Fibroblast of skin of right biceps (primary cell): ENCODE measurements at regions not wholly inside any gene's neighbourhood (a gene's known extent, or its start where the extent isn't known, plus 50 kb on each side); places are given as distances from the start of the nearest gene placed in this dataset.

Experiments used
- DNase-seq: peaks from one replicate; pipeline ENCODE4 v3.0.0-alpha.2; 2013

GRCh38 chr15:29601811-29602210 is 220.5 kb downstream of the TJP1 start:
- peak; percentile 31 for DNase-seq

- no peak for DNase-seq
Observed at GRCh38 chr15:29600262-29600661, 222.0 kb downstream of the TJP1 start.

DNA sequence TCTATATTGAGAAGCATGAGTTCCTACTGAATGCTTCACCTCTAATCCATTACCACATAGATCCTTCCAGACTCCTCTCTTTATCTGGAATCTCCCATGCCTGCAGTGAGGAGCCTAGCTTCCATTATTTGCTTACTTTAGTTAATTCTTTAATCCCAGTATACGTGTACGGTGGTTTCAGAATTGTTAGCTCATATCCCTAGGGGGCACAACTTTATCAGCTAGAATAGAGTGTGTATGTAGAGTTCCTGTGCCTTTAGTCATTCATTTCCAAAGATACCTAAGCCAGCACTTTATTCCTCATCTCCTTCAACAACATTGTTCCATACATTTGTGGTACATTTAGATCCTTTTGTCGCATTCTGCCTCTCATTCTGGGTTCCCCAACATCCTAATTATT is 226.0 kb downstream of the TJP1 start:
- DNase-seq, result peak; percentile 71

DNA sequence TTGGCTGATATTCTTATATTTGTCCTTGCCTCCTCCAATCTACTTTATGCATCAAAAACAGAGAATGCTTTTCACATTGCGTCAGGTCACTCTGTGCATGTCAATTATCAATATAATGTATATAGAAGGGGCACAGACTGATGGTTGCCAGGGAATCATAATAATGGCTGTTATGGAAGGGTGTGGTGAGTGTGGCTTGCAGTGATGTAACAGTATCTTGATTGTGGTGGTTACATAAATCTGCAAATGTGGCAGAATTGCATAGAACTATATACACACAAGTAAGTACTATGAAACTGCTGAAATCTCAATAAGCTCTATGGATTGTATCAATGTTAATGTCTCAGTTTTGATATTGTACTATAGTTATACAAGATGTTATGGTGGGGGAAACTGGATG is 228.6 kb downstream of the TJP1 start:
- no peak for DNase-seq

DNA sequence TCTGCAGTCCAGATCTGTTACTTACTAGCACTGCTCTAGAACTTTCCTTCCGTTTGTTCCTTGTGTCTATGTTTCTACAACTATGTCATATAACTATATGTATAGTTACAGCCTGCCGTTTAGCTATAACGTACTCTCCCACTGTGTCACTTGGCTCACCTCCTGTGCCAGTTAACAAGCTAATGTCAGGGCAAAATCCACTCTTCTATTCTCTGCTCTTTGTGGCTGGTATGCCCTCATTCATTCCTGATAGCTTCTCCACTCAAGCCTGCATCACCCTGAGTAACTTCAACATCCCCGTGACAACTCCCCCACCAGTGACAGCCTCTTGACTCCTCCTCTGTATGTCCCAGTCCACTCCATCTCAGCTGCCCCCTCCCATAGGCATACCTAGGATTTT is 229.2 kb downstream of the TJP1 start:
- DNase-seq, result no peak

DNA sequence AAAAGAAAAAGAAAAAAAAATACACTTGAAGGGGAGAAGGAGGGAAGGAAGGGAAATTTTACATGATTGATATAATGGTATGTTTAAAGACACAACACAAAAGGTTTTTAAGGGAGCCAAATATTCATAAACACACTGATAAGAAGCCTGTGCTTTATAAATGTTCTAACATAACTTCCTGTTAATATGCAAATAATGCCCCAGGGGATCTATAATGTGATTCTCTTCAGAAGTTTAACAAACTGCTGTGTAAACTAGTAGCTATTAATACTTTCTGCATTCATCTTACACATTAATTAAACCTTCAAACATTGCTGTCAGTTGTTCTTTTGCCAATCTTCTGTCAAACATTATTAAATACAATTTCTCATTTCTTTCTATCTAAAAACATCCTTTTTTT is 231.6 kb downstream of the TJP1 start:
- no peak for DNase-seq

DNA sequence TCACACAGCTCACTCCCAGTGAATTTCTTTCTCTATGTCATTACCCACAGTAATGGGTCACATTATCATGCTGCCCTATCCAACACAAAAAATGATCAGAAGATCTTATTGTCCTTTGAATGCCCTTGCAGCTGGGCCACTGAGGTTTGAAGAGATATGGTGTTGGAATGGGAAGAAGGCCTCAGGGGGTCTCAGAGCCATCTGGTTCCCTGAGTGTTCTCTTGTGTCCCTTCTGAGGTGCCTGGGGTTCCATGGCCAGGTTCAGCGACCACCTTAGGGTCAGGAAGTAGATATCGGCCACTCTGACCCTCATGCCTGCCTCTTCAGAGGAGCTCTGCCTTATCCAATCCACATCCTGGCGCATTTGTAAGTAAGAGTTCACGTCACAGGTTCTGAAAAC is 232.3 kb downstream of the TJP1 start:
- no peak for DNase-seq

GRCh38 chr15:29589416-29589815 is 232.9 kb downstream of the TJP1 start:
- DNase-seq, result peak; percentile 25

DNA sequence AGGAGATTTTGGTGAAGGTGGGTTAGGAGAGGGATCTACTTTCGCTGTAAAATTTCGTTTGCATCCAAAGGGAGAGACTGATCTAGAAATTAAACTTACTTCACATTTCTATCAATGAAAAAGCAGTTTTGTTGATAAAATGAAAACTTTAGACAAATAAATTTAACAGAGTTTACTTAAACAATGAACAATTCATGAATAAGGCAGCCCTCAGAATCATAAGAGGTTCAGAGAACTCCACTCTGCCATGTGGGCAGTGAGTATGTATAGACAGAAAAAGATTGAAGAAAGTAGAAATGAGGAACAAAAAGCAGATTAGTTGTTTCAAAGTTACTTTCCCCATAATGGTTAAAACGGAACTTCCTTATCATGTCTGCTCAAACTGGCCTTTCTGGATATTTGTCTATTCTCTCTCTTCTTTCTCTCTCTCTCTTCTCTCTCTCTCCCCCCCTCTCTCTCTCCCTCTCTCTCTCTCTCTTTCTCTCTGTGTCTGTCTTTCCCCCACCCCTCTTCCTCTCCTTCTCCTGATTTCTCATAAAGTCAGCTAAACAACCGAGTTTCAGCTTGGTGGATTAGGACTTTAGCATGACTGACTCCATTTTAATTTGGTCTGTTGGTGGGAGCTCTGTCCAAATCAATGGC is 248.9 kb downstream of the TJP1 start:
- DNase-seq, result no peak

DNA sequence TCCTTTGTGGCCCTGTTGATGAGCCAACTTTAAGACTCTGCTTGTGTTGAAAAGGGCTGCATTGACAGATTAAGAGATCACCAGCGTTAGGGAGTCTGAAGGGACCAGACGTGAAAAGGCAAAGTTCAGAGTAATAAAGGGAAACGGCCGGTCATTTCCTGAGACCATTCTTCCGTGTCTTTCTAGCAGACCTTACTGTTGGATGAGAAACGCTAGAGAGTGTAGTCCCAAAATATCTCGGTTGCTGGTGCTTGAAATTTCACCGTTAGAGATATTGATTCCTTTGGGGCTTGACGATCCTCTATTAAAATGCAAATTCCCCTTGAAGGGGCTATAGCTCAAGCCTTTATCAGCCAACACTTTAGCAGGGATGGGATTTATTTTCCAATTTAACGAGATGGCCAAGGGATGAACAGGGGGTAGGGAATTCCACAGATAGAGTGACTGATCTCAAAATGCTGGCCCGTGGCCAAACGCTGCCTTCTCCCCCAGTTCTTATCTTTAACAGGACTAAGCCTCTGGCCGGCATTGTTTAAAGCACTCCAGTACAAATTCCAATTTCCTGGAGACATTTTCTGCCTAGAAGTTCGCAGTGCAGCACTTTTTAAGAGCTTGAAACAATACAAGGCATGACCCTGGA is 250.4 kb downstream of the TJP1 start:
- DNase-seq, result no peak

DNA sequence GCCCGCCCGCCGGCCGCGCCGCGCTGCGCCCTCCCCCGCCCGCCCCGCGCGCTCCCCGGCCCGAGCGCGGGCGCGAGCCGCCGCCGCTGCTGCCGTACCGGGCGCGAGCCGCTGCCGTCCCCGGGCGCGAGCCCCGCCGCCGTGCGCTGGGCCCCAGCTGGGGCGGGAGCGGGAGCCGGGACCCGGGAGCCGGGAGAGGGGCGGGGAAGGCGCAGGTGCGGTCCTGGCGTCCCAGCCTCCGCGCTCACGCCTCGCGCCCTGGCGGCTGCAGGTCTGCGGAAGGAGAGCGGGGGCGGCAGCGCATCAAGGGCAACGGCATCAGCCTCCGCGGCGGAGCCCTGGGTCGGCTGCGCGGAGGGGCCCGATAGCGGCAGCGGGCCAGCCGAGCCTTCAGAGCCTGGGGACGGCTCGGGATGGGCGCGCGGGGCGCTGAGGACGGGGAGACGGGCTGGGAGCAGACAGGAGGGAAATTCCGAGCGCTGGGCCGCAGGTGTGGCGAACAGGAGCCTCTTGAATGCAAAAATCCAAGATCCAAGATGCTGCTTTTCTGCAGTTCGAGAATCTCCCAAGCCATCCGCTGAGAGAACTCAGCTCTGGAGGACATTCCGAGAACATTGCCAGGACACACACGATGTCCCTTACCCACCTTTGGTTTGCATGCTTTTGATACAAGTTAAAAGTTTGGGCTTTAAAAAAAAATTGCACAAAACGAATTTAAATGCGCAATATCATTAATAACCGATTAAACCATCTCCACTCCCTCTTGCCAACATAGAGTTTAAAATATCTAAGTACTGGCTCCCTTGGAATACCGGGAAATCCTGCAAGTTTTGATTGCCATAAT is 251.1 kb downstream of the TJP1 start:
- peak; percentile 15 for DNase-seq

GRCh38 chr15:29570121-29570947 is 251.9 kb downstream of the TJP1 start:
- DNase-seq, result peak; percentile 21

DNA sequence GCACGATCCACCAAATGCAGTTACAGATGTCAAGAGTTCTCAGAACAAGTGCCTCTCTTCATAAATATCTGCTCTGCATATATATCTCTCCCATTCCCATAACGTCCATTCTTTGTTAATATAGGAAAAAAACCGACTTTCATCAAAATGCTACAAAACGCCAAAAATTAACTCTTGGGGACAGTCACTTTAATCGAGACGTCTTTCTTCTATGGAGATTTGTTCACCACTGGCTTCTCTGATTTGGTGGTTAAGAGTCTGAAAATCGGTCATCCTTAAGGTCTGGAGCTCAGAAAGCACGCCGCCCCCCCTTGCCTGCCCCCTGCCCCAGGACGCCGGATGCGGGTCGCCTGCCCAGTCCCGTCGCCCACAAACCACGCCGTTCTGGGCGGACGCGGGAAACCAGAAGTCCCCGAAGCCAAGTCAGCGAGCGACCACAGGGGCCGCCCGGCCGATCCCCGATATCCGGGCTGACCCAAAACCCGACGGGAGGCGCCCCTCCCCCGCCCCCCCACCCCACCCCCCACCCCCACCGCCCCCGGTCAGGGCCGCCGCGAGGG is 252.7 kb downstream of the TJP1 start:
- DNase-seq, result no peak

DNA sequence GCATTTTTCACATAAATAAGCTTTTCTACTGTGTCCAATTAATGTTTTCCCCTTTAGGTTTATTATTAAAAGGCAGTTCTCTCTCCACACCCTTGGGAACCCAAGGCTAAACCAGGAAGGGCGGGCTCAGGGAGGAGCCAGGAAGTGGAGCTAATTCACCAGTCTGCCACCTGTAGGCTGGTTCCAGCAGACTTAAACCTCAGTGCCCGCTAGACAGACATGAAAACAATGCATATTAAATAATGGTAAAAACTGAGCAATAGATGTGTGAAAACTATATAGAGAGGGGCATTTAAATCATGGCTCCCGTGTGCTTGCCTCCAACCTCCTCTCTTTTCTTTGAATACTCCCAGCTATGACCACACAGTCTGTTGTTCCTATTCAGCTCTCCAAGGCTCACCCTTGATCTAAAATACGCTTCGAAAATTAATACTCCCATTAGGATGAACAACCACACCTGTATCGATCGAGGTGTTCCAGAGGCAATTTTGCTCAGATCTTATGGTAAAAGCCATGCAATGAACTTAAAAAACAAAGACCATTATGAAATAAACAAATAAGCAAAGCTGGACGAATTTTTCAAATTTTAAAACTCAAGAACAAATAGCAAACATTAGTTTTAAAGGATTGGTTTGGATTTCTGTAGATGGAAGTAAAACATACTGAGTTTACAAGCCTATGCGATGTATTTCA is 253.3 kb downstream of the TJP1 start:
- DNase-seq, result peak; percentile 12

GRCh38 chr15:29567336-29567735 is 254.9 kb downstream of the TJP1 start:
- no peak for DNase-seq

DNA sequence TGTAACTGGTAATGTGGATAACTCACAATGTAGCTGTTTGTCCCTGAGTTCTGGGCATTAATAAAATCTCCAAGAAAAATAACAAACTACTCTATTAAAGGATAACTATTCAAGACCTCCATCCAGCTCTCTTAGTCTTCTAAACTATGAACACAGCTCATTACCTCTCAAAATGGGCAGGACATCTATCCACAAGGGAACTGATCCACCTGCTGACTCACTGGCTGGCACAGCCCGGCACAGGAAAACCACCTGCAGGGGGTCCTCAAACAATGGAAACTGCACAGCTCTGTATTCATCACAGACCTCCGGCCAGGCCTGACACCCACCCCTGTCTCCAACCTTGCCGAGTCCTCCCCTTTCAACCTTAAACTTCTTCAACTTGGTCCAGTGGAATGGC is 255.4 kb downstream of the TJP1 start:
- DNase-seq, result no peak

DNA sequence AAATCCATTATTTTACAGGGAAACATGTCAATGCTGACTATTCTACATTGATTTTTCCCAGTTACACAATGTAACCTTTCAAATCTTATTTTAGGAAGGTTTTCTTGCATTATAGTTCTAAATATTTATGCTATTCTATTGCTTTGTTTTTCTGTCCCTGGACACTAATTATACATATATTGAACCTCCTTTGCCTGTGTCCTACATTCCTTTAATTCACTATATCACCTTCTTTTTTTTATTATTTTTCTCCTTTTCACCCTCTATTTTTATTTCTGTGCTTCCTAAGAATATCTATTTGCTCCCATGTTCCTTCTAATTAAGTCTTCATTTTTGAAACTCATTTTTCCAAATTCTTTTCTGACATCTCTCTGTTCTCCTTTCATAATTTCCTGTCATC is 259.2 kb downstream of the TJP1 start:
- DNase-seq, result no peak

DNA sequence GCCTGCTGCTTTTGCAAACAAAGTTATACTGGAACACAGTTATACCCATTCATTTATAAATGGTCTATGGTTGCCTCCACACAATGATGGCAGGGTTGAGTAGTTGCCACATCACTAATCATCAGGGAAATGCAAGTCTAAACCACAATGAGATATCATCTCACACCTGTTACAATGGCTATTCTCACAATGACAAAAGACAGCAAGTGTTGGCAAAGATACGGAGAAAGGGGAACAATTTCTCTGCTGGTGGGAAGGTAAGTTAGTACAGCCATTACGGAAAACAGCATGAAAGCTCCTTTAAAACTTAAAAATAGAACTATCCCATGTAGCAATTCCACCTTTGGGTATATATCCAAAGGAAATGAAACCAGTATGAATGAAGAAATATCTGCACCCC is 261.4 kb downstream of the TJP1 start:
- no peak for DNase-seq

GRCh38 chr15:29558261-29558660 is 264.0 kb downstream of the TJP1 start:
- no peak for DNase-seq

- DNase-seq, result no peak
Observed at GRCh38 chr15:29557171-29557570, 265.1 kb downstream of the TJP1 start.

GRCh38 chr15:29556380-29556779 is 265.9 kb downstream of the TJP1 start:
- peak; percentile 23 for DNase-seq

GRCh38 chr15:29554531-29554930 is 267.7 kb downstream of the TJP1 start:
- DNase-seq, result no peak
